HuH-7.5 (cell line): ENCODE measurements at regions not wholly inside any gene's neighbourhood (a gene's known extent, or its start where the extent isn't known, plus 50 kb on each side); places are given as distances from the start of the nearest gene placed in this dataset.

Experiments used
- DNase-seq: peaks from one replicate; pipeline ENCODE4 v3.0.0; 2011; ENCODE audit warnings: low spot score

DNA sequence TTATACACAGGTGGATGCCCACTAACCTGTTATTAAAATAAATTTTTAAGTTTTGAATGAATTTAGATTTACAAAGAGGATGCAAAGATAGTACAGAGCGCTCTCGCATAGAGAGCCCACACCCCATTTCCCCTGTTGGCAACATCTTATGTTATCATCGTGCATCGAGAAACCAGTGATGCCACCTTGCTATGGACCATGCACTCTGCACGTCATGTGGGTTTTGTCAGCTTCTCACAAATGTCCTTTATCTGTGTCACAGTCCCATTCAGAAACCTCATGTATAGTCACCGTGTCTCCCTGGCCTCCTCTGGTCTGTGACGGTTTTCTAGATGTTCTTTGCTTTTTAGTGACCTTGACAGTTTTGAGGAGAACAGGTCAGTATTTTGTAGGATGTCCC lies 60.0 kb downstream of the ING1 start:
- DNase-seq = no peak

- DNase-seq = no peak
Measured at GRCh38 chr13:110774051-110774450, 60.6 kb downstream of the ING1 start.

- DNase-seq = no peak
Measured at GRCh38 chr13:110774490-110774889, 61.0 kb downstream of the ING1 start.

DNA sequence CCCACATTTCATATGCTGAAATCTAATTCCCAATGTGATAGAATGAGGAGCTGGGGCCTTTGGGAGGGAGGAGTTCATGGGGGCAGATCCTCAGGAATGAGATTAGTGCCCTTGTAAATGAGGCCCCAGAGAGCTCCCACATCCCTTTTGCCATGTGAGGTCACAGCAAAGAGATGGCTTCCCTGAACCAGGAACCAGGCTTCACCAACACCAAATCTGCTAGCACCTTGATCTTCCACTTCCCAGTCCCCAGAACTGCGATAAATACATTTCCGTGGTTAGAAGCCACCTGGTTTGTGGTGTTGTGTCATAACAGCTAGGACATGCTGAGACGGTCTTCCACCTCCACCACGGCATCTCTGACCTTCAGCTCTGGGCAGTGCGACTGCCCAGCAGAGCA lies 62.1 kb downstream of the ING1 start:
- no peak for DNase-seq

GRCh38 chr13:110777251-110777820 lies 63.8 kb downstream of the ING1 start:
- no peak for DNase-seq

GRCh38 chr13:110779022-110779421 lies 65.5 kb downstream of the ING1 start:
- DNase-seq = no peak

- no peak for DNase-seq
Measured at GRCh38 chr13:110780422-110780821, 66.9 kb downstream of the ING1 start.

DNA sequence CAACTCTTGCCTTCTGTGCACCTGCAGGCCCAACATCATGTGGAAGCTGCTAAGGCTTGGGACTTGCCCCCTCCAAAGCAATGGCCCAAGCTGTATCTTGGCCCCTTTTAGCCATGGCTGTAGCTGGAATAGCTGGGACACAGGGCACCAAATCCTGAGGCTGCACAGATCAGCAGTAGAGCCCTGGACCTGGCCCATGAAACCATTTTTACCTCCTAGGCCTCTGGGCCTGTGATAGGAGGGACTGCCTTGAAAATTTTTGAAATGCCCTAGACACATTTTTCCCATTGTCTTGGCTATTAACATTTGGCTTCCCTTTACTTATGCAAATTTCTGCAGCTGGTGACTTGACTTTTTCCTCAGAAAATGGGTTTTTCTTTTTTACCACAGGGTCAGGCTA lies 68.7 kb downstream of the ING1 start:
- DNase-seq = no peak

DNA sequence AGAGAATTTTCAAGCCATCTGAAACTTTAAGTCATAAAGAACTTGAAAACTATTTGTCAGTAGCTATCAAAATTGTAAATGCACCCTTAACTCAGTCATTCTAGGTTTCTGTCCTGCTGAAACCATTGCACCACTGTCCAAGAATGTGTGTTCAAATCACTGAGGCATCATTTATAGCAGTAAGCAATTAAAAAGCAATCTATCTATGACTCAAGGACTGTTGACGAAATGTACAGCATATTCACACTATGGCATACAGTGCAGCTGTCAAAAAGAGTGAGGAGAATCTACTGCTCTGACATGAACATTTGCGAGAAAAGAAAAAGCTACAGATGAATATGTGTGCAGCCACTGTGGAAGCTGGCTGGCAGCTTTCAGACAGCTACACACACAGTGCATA lies 71.2 kb downstream of the ING1 start:
- no peak for DNase-seq

GRCh38 chr13:110788778-110789177 lies 75.3 kb downstream of the ING1 start:
- no peak for DNase-seq

DNA sequence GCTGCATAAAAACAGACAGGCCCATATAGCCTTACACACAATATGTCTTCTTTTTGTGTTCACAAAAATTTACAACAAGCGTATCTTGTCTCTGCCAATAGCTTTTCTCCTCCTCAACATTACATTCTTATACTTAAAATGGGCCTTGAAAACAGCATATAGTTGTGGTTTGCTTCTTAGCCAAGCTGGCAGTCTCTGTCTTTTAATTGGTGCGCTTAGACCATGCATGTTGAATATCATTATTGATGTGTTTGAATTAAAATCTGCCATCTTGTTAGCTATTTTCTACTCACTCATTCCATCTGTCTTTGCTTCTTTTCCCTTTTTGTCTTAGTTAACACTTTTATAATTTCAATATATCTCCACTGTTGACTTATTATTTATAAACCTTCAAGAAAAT lies 76.4 kb downstream of the ING1 start:
- no peak for DNase-seq

- no peak for DNase-seq
Measured at GRCh38 chr13:110790371-110790770, 76.9 kb downstream of the ING1 start.

- DNase-seq = no peak
Measured at GRCh38 chr13:110794209-110794608, 80.7 kb downstream of the ING1 start.

DNA sequence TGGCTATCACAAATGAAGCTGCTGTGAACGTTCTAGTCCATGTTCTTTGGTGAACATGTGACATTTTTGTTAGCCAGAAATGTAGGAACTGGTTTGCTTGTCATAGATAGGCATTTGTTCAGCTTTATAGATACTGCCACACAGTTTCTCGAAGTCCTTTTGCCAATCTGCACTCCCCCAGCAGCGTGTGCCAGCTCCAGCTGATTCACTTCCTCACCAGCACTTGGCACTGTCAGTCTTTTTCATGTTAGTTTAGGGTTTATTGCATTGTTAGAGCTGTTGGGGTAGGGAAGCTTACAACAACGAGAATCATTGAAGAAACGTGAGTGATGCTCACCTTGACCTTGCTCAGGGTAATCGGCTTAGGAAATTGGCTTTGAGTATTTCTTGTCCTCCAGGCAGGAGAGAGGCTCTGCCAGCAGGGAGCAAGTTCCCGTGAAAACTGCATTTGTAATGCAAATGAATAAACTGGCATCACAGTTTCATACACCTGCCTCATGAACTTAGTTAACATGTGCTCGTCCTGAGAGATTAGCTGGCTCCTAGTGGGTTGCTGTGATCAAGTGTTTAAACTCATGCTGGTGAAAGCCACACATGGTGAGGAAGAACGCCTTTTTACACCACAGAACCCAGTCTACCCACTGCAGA lies 83.9 kb downstream of the ING1 start:
- no peak for DNase-seq

- no peak for DNase-seq
Measured at GRCh38 chr13:110798081-110798994, 84.8 kb downstream of the ING1 start.

DNA sequence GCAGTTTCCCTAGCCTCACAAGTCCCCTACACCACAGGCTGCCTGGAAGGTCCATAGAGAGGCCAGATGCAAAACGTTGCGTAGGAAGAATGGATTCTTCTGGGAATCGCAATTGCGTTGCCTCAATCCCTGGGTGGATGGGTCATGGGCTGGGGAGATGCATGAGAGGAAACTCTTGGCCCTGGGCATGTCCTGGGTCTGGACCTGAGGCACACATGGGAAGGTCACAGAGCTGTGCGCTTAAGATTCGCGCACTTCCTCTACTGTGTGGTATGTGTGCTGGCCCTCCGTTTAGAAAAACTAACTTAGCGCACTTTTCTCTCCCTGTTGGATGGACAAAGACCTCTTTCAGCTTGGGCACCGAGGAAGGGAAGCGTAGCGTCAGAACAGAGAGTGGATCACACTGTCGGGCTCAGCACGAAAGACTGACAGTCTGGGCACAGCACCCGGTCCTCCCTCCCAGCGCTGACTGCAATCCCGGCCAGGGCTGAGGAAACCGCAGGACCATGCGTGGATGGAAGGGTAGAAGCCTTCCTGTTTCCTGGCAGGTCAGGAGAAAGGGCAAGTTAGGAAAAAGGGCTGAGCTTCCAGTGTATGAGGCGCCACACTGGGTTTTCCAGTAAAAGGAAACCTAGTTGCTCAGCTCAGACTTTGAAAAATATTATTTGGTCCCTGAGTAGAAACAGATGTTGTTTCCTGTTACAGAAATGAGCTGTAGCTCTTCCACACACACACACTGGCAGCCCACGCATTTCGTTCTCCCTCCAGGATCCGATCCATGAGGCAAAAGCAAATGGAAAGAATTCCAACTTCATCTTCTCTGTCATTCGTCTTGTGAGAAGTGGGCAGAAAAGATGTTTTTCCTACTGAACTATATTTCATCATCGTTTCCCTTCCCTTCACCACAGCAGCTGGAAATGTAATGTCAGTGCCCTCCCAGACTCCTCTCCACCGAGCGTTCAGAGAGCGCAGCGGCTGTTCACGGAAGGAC lies 86.0 kb downstream of the ING1 start:
- no peak for DNase-seq

DNA sequence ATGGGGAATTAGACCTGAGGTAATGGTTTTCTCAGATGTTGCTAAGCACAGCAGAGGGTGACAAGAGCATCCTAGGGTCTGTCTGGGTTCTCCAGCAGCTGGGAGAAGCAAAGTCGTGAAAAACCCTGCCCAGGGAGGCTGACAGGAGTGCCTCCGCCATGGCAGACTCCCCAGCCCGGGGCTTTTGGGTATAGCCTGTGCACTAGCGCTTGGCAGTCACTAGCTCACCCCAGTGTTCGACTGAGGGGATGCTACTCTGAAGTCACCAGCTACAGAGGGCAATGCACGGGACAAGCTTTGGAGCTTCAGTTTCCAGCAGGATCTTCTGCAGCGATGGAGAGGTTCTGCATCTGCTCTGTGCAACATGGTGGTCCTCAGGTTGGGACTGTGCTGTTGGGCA lies 87.5 kb downstream of the ING1 start:
- DNase-seq = no peak

DNA sequence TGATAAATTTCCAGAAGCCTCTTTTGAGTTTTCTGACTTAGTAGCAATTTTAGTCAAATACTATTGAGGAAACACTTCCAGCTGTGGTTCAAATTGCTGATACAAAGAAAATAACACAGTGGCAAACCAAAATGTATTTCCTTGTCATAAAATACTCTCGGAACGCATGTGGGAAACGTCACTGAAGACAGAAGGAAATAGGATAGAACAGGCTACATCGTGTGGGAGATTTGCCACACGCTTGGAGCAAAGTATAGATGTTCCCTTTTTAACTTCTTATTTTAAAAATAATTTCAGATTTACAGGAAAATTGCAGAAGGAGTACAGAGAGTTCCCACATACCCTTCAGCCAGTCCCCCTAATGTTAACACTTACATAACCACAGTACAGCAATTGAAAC lies 88.8 kb downstream of the ING1 start:
- no peak for DNase-seq

- no peak for DNase-seq
Measured at GRCh38 chr13:110806636-110807035, 93.1 kb downstream of the ING1 start.

GRCh38 chr13:110807546-110807945 lies 94.0 kb downstream of the ING1 start:
- no peak for DNase-seq

GRCh38 chr13:110808138-110808537 lies 94.6 kb downstream of the ING1 start:
- DNase-seq = no peak

GRCh38 chr13:110809871-110810486 lies 96.5 kb downstream of the ING1 start:
- DNase-seq = no peak
